WTC11 (cell line): ENCODE measurements at regions not wholly inside any gene's neighbourhood (a gene's known extent, or its start where the extent isn't known, plus 50 kb on each side); places are given as distances from the start of the nearest gene placed in this dataset.

Experiments used
- ATF1 ChIP-seq: sonication (generic); formaldehyde crosslinking; IDR thresholded peaks from 2 replicates; pipeline ENCODE4 v1.8.1; 2023; ENCODE audit warnings: mild to moderate bottlenecking, moderate library complexity, missing genetic modification reagents
- CBFB ChIP-seq: sonication (generic); formaldehyde crosslinking; IDR thresholded peaks from 2 replicates; pipeline ENCODE4 v1.8.1; 2022; ENCODE audit warnings: mild to moderate bottlenecking, low read depth, missing genetic modification reagents
- CTCF ChIP-seq: fragments of 200-600 bp; IDR thresholded peaks from 2 replicates; pipeline ENCODE4 v1.8.0; 2022; ENCODE audit warnings: antibody characterized with exemption
- GABPB1 ChIP-seq: sonication (generic); formaldehyde crosslinking; IDR thresholded peaks from 2 replicates; pipeline ENCODE4 v1.8.1; 2023; ENCODE audit warnings: mild to moderate bottlenecking, missing genetic modification reagents
- JUN ChIP-seq: sonication (generic); formaldehyde crosslinking; IDR thresholded peaks from 2 replicates; pipeline ENCODE4 v1.8.0; 2023; ENCODE audit warnings: mild to moderate bottlenecking, missing genetic modification reagents
- MAX ChIP-seq: sonication (generic); formaldehyde crosslinking; IDR thresholded peaks from 2 replicates; pipeline ENCODE4 v1.8.0; 2022; ENCODE audit warnings: mild to moderate bottlenecking, missing genetic modification reagents
- SMAD4 ChIP-seq: sonication (generic); formaldehyde crosslinking; IDR thresholded peaks from 2 replicates; pipeline ENCODE4 v1.8.0; 2022; ENCODE audit warnings: mild to moderate bottlenecking, missing genetic modification reagents
- SP1 ChIP-seq: sonication (generic); formaldehyde crosslinking; conservative IDR thresholded peaks from 2 replicates; pipeline ENCODE4 v1.8.1; 2022; ENCODE audit warnings: missing genetic modification reagents
- TEAD4 ChIP-seq: sonication (generic); formaldehyde crosslinking; IDR thresholded peaks from 2 replicates; pipeline ENCODE4 v1.8.0; 2022; ENCODE audit warnings: mild to moderate bottlenecking, missing genetic modification reagents
- ZNF317 ChIP-seq: sonication (generic); formaldehyde crosslinking; IDR thresholded peaks from 2 replicates; pipeline ENCODE4 v1.8.1; 2023; ENCODE audit warnings: low read depth, mild to moderate bottlenecking, moderate library complexity, missing genetic modification reagents, borderline replicate concordance
- TF ChIP-seq, protein P1 (sequence below): sonication (generic); formaldehyde crosslinking; IDR thresholded peaks from 2 replicates; pipeline ENCODE4 v1.8.1; 2023; ENCODE audit warnings: mild to moderate bottlenecking, moderate library complexity, missing genetic modification reagents
- TF ChIP-seq, protein P2 (sequence below): sonication (generic); formaldehyde crosslinking; conservative IDR thresholded peaks from 2 replicates; pipeline ENCODE4 v1.8.1; 2022; ENCODE audit warnings: mild to moderate bottlenecking, missing genetic modification reagents
- TF ChIP-seq, protein P3 (sequence below): sonication (generic); formaldehyde crosslinking; IDR thresholded peaks from 2 replicates; pipeline ENCODE4 v1.8.1; 2023; ENCODE audit warnings: mild to moderate bottlenecking, missing genetic modification reagents

GRCh38 chr2:217307023-217307422 lies 447.2 kb upstream of the TNP1 start:
- no peak for TF ChIP-seq MAX
- TF ChIP-seq CTCF: no peak
- TF ChIP-seq ZNF317 (CRISPR knock-in tag): no peak
- TF ChIP-seq SMAD4 (CRISPR knock-in tag): no peak
- TF ChIP-seq JUN (CRISPR knock-in tag): no peak
- TF ChIP-seq GABPB1 (CRISPR knock-in tag): no peak
- TF ChIP-seq CBFB (CRISPR knock-in tag): no peak
- no peak for TF ChIP-seq TEAD4 (CRISPR knock-in tag)
- no peak for TF ChIP-seq SP1 (CRISPR knock-in tag)
- TF ChIP-seq, protein P1, sequence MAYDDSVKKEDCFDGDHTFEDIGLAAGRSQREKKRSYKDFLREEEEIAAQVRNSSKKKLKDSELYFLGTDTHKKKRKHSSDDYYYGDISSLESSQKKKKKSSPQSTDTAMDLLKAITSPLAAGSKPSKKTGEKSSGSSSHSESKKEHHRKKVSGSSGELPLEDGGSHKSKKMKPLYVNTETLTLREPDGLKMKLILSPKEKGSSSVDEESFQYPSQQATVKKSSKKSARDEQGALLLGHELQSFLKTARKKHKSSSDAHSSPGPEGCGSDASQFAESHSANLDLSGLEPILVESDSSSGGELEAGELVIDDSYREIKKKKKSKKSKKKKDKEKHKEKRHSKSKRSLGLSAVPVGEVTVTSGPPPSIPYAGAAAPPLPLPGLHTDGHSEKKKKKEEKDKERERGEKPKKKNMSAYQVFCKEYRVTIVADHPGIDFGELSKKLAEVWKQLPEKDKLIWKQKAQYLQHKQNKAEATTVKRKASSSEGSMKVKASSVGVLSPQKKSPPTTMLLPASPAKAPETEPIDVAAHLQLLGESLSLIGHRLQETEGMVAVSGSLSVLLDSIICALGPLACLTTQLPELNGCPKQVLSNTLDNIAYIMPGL (CRISPR knock-in tag): no peak
- no peak for TF ChIP-seq ATF1 (CRISPR knock-in tag)
- TF ChIP-seq, protein P2, sequence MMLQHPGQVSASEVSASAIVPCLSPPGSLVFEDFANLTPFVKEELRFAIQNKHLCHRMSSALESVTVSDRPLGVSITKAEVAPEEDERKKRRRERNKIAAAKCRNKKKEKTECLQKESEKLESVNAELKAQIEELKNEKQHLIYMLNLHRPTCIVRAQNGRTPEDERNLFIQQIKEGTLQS (CRISPR knock-in tag): no peak
- TF ChIP-seq, protein P3, sequence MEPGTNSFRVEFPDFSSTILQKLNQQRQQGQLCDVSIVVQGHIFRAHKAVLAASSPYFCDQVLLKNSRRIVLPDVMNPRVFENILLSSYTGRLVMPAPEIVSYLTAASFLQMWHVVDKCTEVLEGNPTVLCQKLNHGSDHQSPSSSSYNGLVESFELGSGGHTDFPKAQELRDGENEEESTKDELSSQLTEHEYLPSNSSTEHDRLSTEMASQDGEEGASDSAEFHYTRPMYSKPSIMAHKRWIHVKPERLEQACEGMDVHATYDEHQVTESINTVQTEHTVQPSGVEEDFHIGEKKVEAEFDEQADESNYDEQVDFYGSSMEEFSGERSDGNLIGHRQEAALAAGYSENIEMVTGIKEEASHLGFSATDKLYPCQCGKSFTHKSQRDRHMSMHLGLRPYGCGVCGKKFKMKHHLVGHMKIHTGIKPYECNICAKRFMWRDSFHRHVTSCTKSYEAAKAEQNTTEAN: no peak
